ENCODE measurements at regions not wholly inside any gene's neighbourhood (a gene's known extent, or its start where the extent isn't known, plus 50 kb on each side); places are given as distances from the start of the nearest gene placed in this dataset.
"Not testable (repeated sequence)": the region's sequence is repeated elsewhere in the genome, so short reads cannot be mapped to it uniquely, and the experiment has no call there.

DNA sequence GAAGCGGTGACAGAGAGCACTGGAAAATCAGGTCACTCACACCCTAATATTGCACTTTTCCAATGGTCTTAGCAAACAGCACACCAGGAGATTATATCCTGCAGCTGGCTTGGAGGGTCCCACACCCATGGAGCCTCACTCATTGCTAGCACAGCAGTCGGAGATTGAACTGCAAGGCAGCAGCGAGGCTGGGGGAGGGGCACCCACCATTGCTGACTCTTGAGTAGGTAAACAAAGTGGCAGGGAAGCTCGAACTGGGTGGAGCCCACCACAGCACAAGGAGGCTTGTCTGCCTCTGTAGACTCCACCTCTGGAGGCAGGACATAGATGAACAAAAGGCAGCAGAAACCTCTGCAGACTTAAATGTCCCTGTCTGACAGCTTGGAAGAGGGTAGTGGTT lies 1579.7 kb downstream of the REEP3 start:
- not testable (repeated sequence) for H3K27me3 ChIP-seq (ENCODE audit: insufficient read depth); H3K4me2 ChIP-seq; H3K79me2 ChIP-seq (replicated peaks; ENCODE audit: insufficient read depth); H3K4me3 Mint-ChIP-seq; H3K4me1 ChIP-seq (ENCODE audit: insufficient read depth); DNase-seq (ENCODE audit: low spot score); H3K4me1 Mint-ChIP-seq; H3K4me3 ChIP-seq; H2AFZ ChIP-seq; H3K27ac ChIP-seq (ENCODE audit: low read depth); ATAC-seq; H3K27me3 Mint-ChIP-seq (ENCODE audit: insufficient read depth, low read depth, poor library complexity); H3K36me3 ChIP-seq (ENCODE audit: insufficient read depth); H3F3A ChIP-seq (replicated peaks; ENCODE audit: low read depth); H4K20me1 ChIP-seq (replicated peaks; ENCODE audit: insufficient read depth); H3K27ac Mint-ChIP-seq; H3K9me2 ChIP-seq (ENCODE audit: insufficient read depth)
- peaks cover 16% of the 10 kb centered on the region; the same call in 2 of the 3 replicates for H3K36me3 Mint-ChIP-seq (ENCODE audit: low read depth)
- H3K9me3 Mint-ChIP-seq, result peaks cover 45% of the 10 kb centered on the region

- Mint-ChIP-seq H3K27ac (no peak overlapping the region), H3K27me3 (ENCODE audit: insufficient read depth, low read depth, poor library complexity) (no peaks in the 10 kb centered on the region), H3K4me1 (no peaks in the 10 kb centered on the region), H3K36me3 (ENCODE audit: low read depth) (peaks cover 10% of the 10 kb centered on the region), H3K4me3 (no peak overlapping the region), H3K9me3 (peaks cover 24% of the 10 kb centered on the region)
- DNase-seq (ENCODE audit: low spot score) (no peak), ATAC-seq (no peak)
- Histone ChIP-seq H3K4me1 (ENCODE audit: insufficient read depth) (no peaks in the 10 kb centered on the region), H2AFZ (no peak overlapping the region), H3K27ac (ENCODE audit: low read depth) (no peak overlapping the region), H3K4me3 (no peak overlapping the region), H3K4me2 (no peak overlapping the region), H3K36me3 (ENCODE audit: insufficient read depth) (no peaks in the 10 kb centered on the region), H4K20me1 (replicated peaks; ENCODE audit: insufficient read depth) (no peaks in the 10 kb centered on the region), H3K79me2 (replicated peaks; ENCODE audit: insufficient read depth) (no peaks in the 10 kb centered on the region), H3K27me3 (ENCODE audit: insufficient read depth) (no peaks in the 10 kb centered on the region), H3K9me2 (ENCODE audit: insufficient read depth) (no peaks in the 10 kb centered on the region), H3F3A (replicated peaks; ENCODE audit: low read depth) (no peaks in the 10 kb centered on the region)
- TF ChIP-seq NANOG (IDR thresholded peaks at IDR 0.05; ENCODE audit: borderline replicate concordance) (no peak), JUNB (IDR thresholded peaks at IDR 0.05; ENCODE audit: unreplicated experiment) (no peak), ZNF114 (CRISPR knock-in tag; IDR thresholded peaks at IDR 0.05) (no peak), CTCF (conservative IDR thresholded peaks at IDR 0.05; ENCODE audit: low read depth in 2 of 2) (no peak), EZH2 (IDR thresholded peaks at IDR 0.05; ENCODE audit: low read depth, unreplicated experiment) (no peak), ZNF331 (CRISPR knock-in tag; IDR thresholded peaks at IDR 0.05; ENCODE audit: low read depth) (no peak), POLR2AphosphoS5 (IDR thresholded peaks at IDR 0.05; ENCODE audit: low read depth) (no peak), EZH2phosphoT487 (IDR thresholded peaks at IDR 0.05; ENCODE audit: unreplicated experiment) (no peak), STAT1 (IDR thresholded peaks at IDR 0.05; ENCODE audit: unreplicated experiment) (no peak), CREB1 (CRISPR knock-in tag; IDR thresholded peaks at IDR 0.05; ENCODE audit: low read depth) (no peak)
- TF ChIP-seq, protein P1, sequence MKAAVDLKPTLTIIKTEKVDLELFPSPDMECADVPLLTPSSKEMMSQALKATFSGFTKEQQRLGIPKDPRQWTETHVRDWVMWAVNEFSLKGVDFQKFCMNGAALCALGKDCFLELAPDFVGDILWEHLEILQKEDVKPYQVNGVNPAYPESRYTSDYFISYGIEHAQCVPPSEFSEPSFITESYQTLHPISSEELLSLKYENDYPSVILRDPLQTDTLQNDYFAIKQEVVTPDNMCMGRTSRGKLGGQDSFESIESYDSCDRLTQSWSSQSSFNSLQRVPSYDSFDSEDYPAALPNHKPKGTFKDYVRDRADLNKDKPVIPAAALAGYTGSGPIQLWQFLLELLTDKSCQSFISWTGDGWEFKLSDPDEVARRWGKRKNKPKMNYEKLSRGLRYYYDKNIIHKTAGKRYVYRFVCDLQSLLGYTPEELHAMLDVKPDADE (IDR thresholded peaks at IDR 0.05), result no peak
- TF ChIP-seq, protein P2, sequence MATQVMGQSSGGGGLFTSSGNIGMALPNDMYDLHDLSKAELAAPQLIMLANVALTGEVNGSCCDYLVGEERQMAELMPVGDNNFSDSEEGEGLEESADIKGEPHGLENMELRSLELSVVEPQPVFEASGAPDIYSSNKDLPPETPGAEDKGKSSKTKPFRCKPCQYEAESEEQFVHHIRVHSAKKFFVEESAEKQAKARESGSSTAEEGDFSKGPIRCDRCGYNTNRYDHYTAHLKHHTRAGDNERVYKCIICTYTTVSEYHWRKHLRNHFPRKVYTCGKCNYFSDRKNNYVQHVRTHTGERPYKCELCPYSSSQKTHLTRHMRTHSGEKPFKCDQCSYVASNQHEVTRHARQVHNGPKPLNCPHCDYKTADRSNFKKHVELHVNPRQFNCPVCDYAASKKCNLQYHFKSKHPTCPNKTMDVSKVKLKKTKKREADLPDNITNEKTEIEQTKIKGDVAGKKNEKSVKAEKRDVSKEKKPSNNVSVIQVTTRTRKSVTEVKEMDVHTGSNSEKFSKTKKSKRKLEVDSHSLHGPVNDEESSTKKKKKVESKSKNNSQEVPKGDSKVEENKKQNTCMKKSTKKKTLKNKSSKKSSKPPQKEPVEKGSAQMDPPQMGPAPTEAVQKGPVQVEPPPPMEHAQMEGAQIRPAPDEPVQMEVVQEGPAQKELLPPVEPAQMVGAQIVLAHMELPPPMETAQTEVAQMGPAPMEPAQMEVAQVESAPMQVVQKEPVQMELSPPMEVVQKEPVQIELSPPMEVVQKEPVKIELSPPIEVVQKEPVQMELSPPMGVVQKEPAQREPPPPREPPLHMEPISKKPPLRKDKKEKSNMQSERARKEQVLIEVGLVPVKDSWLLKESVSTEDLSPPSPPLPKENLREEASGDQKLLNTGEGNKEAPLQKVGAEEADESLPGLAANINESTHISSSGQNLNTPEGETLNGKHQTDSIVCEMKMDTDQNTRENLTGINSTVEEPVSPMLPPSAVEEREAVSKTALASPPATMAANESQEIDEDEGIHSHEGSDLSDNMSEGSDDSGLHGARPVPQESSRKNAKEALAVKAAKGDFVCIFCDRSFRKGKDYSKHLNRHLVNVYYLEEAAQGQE (IDR thresholded peaks at IDR 0.05; ENCODE audit: unreplicated experiment), result no peak
These were observed 1588.8 kb downstream of the REEP3 start for GRCh38 chr10:65110009-65110408.
